DMS 273 (cell line): ENCODE measurements at regions not wholly inside any gene's neighbourhood (a gene's known extent, or its start where the extent isn't known, plus 50 kb on each side); places are given as distances from the start of the nearest gene placed in this dataset.

Experiments used
- DNase-seq: peaks from one replicate; lab custom pipeline; 2025; ENCODE audit not compliant: unreplicated experiment; lab: John Stamatoyannopoulos, UW

DNA sequence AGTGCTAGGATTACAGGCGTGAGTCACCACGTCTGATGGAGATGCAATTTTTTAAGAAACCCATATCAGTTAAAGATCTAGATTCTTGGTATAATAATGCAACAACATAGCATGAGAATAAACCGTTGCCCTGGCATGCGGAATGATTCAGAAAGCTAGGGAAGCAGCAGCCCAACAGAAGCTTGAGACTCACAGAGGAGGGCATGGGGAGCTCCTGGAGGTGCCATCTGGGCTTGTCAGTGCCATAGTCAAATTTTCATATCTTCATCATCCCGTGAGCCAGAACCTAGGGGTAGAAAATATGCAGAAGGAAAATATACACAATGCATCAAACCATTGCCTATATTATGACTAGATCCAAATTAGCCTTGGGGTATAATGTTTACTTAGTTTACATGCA, 118.7 kb upstream of the ADAMTS16 start:
- DNase-seq, result no peak

GRCh38 chr5:5025098-5025773, 114.9 kb upstream of the ADAMTS16 start:
- DNase-seq, result no peak

- DNase-seq, result peak; percentile 5
Measured at GRCh38 chr5:5025774-5026408, 114.2 kb upstream of the ADAMTS16 start.

GRCh38 chr5:5026409-5026785, 113.7 kb upstream of the ADAMTS16 start:
- no peak for DNase-seq

GRCh38 chr5:5031665-5032064, 108.5 kb upstream of the ADAMTS16 start:
- DNase-seq, result no peak

DNA sequence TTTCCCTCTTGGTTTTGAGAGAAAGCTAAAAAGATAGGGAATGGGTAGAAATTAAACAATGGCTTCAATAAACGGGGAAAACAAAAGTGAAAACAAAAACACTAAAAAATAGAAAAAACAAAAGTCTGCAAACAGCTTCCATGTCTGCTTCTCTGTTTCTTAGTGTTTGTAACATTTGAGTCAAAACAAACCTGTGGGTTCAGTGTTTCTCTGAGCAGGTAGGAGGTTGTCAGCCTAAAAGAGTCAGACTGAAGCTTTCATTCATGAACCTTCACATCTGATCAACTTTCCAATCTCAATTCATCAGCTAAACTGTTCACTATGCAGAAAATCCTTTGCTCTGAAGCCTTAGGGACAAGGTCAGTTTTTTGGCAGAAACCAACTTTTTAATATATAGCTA, 102.5 kb upstream of the ADAMTS16 start:
- no peak for DNase-seq

- no peak for DNase-seq
Measured at GRCh38 chr5:5039918-5040317, 100.2 kb upstream of the ADAMTS16 start.

GRCh38 chr5:5040712-5041111, 99.4 kb upstream of the ADAMTS16 start:
- DNase-seq, result no peak

- DNase-seq, result no peak
Measured at GRCh38 chr5:5042806-5043205, 97.3 kb upstream of the ADAMTS16 start.

DNA sequence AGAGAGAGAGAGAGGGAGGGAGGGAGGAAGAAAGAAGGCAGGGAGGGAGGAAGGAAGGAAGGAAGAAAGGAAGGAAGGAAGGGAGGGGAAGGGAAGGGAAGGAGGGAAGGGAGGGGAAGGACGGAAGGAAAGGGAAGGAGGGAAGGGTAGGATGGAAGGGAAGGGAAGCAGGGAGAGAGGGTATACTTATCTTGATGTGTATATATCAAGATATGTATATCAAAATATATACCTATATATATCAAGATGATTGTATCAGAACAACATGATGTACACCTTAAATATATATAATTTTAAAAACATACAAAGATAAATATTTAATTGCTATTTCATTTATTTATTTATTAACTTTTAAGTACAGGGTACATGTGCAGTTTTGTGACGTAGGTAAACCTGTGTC, 96.8 kb upstream of the ADAMTS16 start:
- no peak for DNase-seq

DNA sequence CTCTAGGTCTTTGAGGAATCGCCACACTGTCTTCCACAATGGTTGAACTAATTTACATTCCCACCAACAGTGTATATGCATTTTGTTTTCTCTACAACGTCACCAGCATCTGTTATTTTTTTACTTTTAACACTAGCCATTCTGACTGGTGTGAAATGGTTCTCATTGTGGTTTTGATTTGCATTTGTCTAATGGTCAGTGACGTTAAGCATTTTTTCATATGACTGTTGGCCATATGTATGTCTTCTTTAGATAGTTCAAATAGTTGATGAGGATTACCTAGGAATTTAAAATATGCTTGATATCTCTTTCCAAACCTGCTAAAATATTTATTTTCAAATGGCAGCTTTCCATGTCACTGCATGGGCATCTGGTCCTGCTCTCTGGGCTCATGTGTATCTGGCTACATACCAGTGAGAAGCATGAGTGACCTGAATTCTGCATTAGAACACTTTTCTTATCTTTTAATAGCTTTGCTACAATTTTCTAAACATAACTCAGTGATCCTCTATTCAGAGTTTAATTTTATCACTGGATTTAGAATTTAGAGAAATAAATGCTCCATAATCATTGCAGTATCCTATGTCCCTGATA, 95.8 kb upstream of the ADAMTS16 start:
- no peak for DNase-seq

DNA sequence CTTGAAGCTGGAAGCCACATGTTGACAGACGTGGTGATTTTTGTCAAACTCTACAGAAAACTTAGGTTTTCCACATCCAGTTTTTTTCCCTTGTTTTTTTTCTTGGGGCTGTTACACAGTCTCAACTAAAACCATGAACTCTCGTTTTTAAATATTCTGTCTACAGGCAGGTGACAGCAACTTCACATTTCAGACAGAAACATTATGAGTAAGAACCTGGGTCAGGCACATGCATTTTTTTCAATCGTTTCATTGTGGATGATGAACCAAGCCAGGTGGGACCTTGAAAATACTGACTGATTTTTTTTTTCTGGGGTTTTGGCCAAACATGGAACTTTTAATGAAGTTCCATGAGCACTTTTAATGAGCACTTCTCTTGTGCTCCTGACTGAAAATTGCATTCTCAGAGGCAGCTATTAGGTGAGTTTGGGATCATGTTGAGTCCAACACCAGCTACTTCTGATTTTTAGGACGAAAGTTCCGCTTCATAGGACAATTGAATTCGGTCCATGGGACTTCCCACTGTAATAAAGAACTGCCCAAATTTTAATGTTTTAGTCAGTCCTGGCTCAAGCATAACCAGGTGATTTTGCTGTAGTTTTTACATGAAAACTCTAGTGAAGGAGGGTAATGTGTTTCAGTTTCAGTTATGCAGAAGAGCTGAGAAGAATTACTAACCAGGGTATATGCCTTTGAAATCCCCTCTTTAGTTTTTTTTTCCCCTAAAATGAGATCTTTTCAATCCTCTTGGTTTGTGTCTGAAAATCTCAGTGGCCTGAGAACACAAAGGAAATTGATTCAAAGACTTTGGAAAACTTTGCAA, 93.2 kb upstream of the ADAMTS16 start:
- DNase-seq, result no peak

DNA sequence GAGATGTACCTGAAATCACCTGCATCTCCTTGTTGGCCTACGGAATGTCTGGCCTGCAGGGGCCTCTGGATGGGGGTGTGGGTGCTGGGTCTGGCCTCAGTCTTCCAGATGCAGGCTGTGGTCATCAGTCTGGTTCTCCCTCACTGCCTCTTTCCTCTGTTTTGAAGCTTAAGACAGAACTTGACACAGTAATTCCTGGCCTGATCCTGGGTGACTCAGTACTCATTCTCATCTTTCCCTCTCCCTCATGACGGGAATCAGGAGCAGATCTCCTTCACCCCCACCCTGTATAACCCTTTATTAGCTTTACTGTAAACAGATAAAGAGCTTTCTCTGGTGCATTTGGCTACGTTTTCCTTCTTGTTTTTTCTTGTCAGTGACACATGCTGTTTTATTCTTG, 89.3 kb upstream of the ADAMTS16 start:
- DNase-seq, result no peak

DNA sequence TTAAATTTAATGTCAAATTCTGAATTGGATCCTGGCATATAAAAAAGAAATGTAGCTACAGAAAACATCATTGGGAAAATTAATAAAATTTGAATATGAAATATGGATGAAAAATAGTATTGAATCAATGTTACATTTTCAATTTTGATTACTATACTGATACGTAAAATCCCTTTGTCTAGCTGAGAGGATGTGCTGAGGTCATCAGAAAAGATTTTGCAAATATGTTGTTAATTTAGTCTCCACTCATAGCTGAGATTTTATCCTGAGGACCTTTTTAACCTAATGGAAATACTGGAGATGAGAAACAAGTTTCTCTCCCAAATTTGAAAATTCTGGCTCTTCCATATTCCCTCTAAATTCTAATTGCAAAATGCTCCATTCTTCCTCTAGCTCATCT, 84.4 kb upstream of the ADAMTS16 start:
- DNase-seq, result no peak

- no peak for DNase-seq
Measured at GRCh38 chr5:5061836-5062235, 78.3 kb upstream of the ADAMTS16 start.

- no peak for DNase-seq
Measured at GRCh38 chr5:5062525-5063302, 77.4 kb upstream of the ADAMTS16 start.

GRCh38 chr5:5063533-5063953, 76.6 kb upstream of the ADAMTS16 start:
- no peak for DNase-seq

DNA sequence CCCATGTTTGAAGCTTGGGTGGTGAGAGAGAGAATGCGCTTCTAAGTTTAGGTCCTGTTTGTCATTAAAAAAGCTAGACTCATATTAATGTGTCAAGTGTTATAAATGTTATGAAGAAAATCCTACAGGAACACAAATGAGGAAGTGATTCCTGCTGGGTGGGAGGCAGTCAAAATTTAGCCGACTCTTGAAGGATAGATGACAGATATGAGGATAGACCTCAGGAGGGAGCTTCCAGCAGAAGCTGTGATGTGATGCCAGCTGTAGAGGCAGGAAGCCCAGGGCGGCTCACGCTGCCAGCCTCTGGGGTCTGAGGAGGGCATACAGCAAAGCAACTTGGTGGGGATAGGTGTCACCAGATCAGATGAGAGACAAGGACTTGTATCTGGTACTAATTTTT, 74.7 kb upstream of the ADAMTS16 start:
- DNase-seq, result no peak

DNA sequence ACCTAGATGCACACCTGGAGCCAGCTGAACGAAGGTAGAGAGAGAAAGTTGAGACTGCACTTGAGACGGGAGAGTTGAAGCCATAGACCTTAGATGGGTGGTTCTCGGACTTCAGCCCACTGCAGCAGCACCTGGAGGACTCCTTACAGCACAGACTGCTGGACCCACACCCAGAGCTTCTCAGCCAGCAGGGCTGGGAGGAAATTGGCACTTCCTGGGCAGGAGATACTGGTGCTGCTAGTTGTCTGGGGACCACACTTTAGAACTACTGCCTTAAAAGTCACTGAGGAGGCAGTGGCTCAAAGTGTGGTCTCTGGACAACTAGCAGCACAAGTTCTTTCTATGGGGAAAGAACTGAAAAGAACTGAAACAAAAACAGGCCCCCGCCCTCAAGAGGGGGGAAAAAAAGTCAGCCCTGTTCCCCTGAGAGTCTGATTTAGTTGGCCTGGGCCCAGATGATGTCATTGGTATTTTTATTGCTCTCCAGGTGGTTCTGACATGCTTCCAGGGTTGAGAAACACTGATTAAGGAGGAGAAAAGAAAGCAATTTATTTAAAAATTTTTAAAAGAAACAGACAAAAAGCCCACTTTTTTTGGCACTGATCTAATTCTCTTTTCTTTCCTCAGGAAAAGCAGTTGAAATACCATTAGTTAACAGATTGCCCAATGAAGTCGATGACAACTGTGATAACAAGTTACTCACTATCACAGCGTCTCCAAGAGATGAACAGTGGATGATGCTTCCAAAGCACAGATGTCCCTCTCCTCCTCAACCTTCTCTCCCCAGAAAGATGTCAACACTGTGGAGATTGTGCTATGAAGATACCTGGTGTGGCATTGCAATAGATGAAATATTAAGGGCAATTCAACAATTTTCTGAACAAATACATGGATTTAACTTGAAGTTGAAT, 73.6 kb upstream of the ADAMTS16 start:
- no peak for DNase-seq

DNA sequence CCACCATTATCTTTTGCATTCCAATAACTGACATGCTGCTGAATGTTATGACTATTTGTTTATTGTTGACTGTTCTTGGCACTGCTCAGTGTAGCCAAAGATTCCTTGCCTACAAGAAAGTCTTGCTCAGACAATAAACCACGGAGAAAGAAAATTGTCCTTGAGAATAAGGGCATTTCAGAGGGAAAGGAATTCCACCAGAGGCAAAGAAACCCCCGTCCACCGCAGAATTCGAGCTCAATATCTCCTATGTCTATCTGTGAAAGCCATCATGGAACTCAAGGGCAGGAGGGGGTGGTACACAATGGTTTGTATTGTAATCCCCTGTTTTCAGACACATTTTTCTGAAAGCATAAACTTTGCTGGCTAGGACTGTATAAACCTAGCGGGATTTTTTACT, 70.3 kb upstream of the ADAMTS16 start:
- no peak for DNase-seq
